Uterus (tissue), 3 donors: ENCODE measurements at regions not wholly inside any gene's neighbourhood (a gene's known extent, or its start where the extent isn't known, plus 50 kb on each side); places are given as distances from the start of the nearest gene placed in this dataset.

ENCODE experiments used
- DNase-seq, 2 donors: peaks; one replicate each; pipeline ENCODE4 v3.0.0-alpha.2; 2019 to 2020
- H3K27ac ChIP-seq, 2 donors: fragments of 200-600 bp; sonication (generic); 1 replicate in 1 of 2; 2 replicates in 1 of 2; pipeline ENCODE4 v1.5.1; 2016 to 2018
- H3K27me3 ChIP-seq, 2 donors: fragments of 200-600 bp; sonication (generic); one replicate each; pipeline ENCODE4 v1.5.1; 2018 to 2019; ENCODE audit warnings: control low read depth in 1 of 2
- H3K36me3 ChIP-seq, 2 donors: fragments of 200-600 bp; sonication (generic); one replicate each; pipeline ENCODE4 v1.5.1; 2019; ENCODE audit warnings: control low read depth in 1 of 2
- H3K4me1 ChIP-seq, 2 donors: fragments of 200-600 bp; sonication (generic); one replicate each; pipeline ENCODE4 v1.5.1; 2018 to 2019; ENCODE audit warnings: control low read depth in 1 of 2
- H3K4me3 ChIP-seq, 2 donors: fragments of 200-600 bp; sonication (generic); 1 replicate in 1 of 2; 2 replicates in 1 of 2; pipeline ENCODE4 v1.5.1; 2018 to 2019; ENCODE audit warnings: mild to moderate bottlenecking in 1 of 2
- H3K9me3 ChIP-seq, 2 donors: fragments of 200-600 bp; sonication (generic); one replicate each; pipeline ENCODE4 v1.5.1; 2019; ENCODE audit warnings: control low read depth in 1 of 2
- CTCF ChIP-seq, 4 experiments: fragments of 200-600 bp in 2 of 4; fragments of 450-650 bp in 2 of 4; sonication (generic) in 2 of 4; IDR thresholded peaks; one replicate each; pipeline ENCODE4 v1.5.1; 2016 to 2019; ENCODE audit warnings: antibody characterized with exemption in 4 of 4, mild to moderate bottlenecking in 2 of 4, moderate library complexity in 1 of 4
- POLR2A ChIP-seq, 2 donors: fragments of 450-650 bp; IDR thresholded peaks; one replicate each; pipeline ENCODE4 v1.6.1; 2016; ENCODE audit warnings: antibody characterized with exemption in 2 of 2, mild to moderate bottlenecking in 1 of 2, moderate library complexity in 1 of 2
- intact Hi-C: fragments of 100-400 bp; cut with DNase I; formaldehyde crosslinking; loops from one replicate; pipeline ENCODE4 v1.15.1; 2023; ENCODE audit warnings: low total_unique reads
- donor health status: DM: yes; HTN: yes; CAD: no.

DNA sequence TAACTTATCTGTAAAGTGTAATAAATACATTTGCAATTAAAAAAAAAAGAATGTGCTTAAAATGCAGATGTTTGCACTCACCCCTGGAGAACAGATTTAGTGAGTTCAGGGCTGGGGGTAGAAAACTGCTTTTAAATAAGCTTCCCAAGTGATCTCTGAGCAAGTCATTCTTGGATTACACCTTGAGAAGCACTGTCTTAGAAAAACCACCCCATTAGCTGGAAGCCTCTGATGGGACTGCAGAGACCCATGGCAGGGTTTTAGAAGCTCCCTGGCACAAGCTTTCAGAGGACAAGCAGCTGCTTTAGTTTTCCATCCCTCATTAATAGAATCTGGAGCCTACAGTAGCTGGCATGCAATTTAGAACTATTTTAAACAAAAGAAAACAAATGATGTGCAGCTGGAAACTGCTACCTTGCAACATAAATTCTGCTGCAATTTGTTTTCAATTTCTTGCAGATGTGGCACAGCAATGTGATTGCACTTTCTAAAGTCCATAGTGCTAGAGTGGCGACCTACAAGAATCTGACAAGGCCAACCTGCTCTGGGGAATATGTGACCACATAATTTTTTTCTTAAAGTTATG lies 141.5 kb downstream of the CDC42EP3 start:
- intact Hi-C loops, result no loop called here
- no peak for DNase-seq
- Histone ChIP-seq H3K27me3 (no peaks in the 10 kb centered on the region), H3K27ac (no peak overlapping the region), H3K36me3 (no peaks in the 10 kb centered on the region), H3K4me3 (no peak overlapping the region), H3K9me3 (no peaks in the 10 kb centered on the region), H3K4me1 (no peaks in the 10 kb centered on the region)
- no peak for TF ChIP-seq POLR2A (IDR thresholded peaks at IDR 0.05)
- no peak for TF ChIP-seq CTCF (IDR thresholded peaks at IDR 0.05)

DNA sequence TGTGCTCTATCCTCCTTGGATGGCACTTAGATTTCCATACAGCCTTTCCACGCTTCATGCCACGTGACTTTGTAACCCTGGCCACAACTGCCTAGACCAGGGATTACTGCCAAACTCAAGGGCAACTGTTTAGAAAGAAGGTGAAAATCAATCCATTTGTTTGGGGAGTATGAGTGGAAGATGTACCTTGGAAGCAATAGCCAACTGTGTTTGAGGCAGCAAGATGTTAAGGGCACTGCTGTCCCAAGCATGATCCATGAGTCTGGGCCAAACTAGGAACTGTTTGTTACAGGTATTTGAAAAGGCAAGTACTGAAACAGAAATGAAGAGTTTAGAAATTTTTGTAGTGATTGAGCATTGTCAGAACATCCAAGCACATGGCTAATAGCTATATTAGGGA lies 138.9 kb downstream of the CDC42EP3 start:
- intact Hi-C loops, result no loop called here
- Histone ChIP-seq H3K36me3 (no peaks in the 10 kb centered on the region), H3K4me1 (no peaks in the 10 kb centered on the region), H3K9me3 (no peaks in the 10 kb centered on the region), H3K4me3 (no peak overlapping the region), H3K27me3 (no peaks in the 10 kb centered on the region), H3K27ac (no peak overlapping the region)
- TF ChIP-seq CTCF (IDR thresholded peaks at IDR 0.05), result no peak
- TF ChIP-seq POLR2A (IDR thresholded peaks at IDR 0.05), result no peak
- DNase-seq, result no peak

- Histone ChIP-seq H3K4me1 (no peaks in the 10 kb centered on the region), H3K9me3 (no peaks in the 10 kb centered on the region), H3K36me3 (no peaks in the 10 kb centered on the region), H3K4me3 (no peak overlapping the region), H3K27ac (no peak overlapping the region), H3K27me3 (no peaks in the 10 kb centered on the region)
- DNase-seq, result no peak
- TF ChIP-seq POLR2A (IDR thresholded peaks at IDR 0.05) (no peak), CTCF (IDR thresholded peaks at IDR 0.05) (no peak)
- intact Hi-C loops, result no loop called here
These were observed 134.1 kb downstream of the CDC42EP3 start for GRCh38 chr2:37537316-37537715.

- no peak overlapping the region for H3K4me3 ChIP-seq
- H3K27ac ChIP-seq, result no peak overlapping the region
- intact Hi-C loops, result no loop called here
- TF ChIP-seq CTCF (IDR thresholded peaks at IDR 0.05) (no peak), POLR2A (IDR thresholded peaks at IDR 0.05) (no peak)
- H3K9me3 ChIP-seq, result no peaks in the 10 kb centered on the region
- H3K4me1 ChIP-seq, result no peaks in the 10 kb centered on the region
- H3K27me3 ChIP-seq, result no peaks in the 10 kb centered on the region
- no peaks in the 10 kb centered on the region for H3K36me3 ChIP-seq
- no peak for DNase-seq
These were observed 129.9 kb downstream of the CDC42EP3 start for GRCh38 chr2:37541516-37541915.

DNA sequence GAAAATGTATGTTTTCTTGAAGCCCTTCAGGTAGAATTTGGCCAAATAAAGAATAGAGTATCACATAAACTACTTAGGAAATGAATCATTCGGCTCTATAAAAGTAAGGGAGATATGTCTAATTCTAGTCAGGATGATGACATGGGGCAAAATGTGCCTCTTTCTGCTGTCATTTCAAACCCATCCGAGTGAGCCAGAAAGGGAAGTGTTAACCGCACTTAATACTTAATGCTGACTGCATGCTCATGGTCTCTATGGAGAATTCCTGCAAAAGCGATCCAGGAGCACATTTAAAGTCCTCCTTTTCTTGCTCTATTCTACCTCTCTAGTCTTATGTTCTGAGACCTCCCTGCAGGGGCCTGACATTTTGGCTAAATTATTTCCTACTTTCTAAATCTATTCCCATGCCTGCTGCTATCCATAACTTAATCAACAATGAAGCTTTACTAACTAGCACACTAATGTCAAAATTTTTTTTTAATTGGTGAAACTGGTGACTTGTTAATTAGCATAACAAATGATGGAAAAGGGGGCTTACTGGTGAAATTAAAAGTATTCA lies 127.4 kb downstream of the CDC42EP3 start:
- Histone ChIP-seq H3K36me3 (no peaks in the 10 kb centered on the region), H3K4me1 (no peaks in the 10 kb centered on the region), H3K9me3 (no peaks in the 10 kb centered on the region), H3K27ac (no peak overlapping the region), H3K4me3 (no peak overlapping the region), H3K27me3 (no peaks in the 10 kb centered on the region)
- intact Hi-C loops, result no loop called here
- no peak for DNase-seq
- TF ChIP-seq CTCF (IDR thresholded peaks at IDR 0.05), result no peak
- TF ChIP-seq POLR2A (IDR thresholded peaks at IDR 0.05), result no peak
